Urothelium cell line (cell line): ENCODE measurements at regions not wholly inside any gene's neighbourhood (a gene's known extent, or its start where the extent isn't known, plus 50 kb on each side); places are given as distances from the start of the nearest gene placed in this dataset.
"Not testable (repeated sequence)": the region's sequence is repeated elsewhere in the genome, so short reads cannot be mapped to it uniquely, and the experiment has no call there.

Experiments
- DNase-seq: peaks from one replicate; pipeline ENCODE4 v3.0.0; 2011; ENCODE audit warnings: low spot score, mixed read lengths
- FAIRE-seq: peaks from 2 replicates; lab custom pipeline; 2011; peaks lifted over from hg19 to GRCh38; lab: Jason Lieb, UNC

- FAIRE-seq, result no peak
- no peak for DNase-seq
These were observed 1443.3 kb downstream of the RAPGEF2 start for GRCh38 chr4:160546201-160546600.

GRCh38 chr4:160549951-160550519 is 1447.2 kb downstream of the RAPGEF2 start:
- DNase-seq, FAIRE-seq: not testable (repeated sequence)

- FAIRE-seq, result no peak
These were observed 1459.8 kb downstream of the RAPGEF2 start for GRCh38 chr4:160562661-160563060.

GRCh38 chr4:160563552-160564282 is 1460.8 kb downstream of the RAPGEF2 start:
- DNase-seq (no peak), FAIRE-seq (no peak)

More at GRCh38 chr4:160562661-160563060, 1459.8 kb downstream of the RAPGEF2 start:
- no peak for DNase-seq

- DNase-seq (no peak), FAIRE-seq (no peak)
These were observed 1464.8 kb downstream of the RAPGEF2 start for GRCh38 chr4:160567634-160568033.

GRCh38 chr4:160570271-160570670 is 1467.4 kb downstream of the RAPGEF2 start:
- FAIRE-seq (no peak), DNase-seq (no peak)

GRCh38 chr4:160574272-160574671 is 1471.4 kb downstream of the RAPGEF2 start:
- FAIRE-seq, DNase-seq: not testable (repeated sequence)

- DNase-seq (no peak), FAIRE-seq (no peak)
These were observed 1477.7 kb downstream of the RAPGEF2 start for GRCh38 chr4:160580581-160580980.

GRCh38 chr4:160592258-160592657 is 1489.4 kb downstream of the RAPGEF2 start:
- FAIRE-seq, result no peak

GRCh38 chr4:160595646-160596045 is 1492.8 kb downstream of the RAPGEF2 start:
- DNase-seq (no peak), FAIRE-seq (no peak)

More at GRCh38 chr4:160592258-160592657, 1489.4 kb downstream of the RAPGEF2 start:
- no peak for DNase-seq

- DNase-seq, result no peak
- FAIRE-seq, result no peak
These were observed 1501.7 kb downstream of the RAPGEF2 start for GRCh38 chr4:160604541-160604940.

- no peak for FAIRE-seq
These were observed 1508.3 kb downstream of the RAPGEF2 start for GRCh38 chr4:160611181-160611580.

GRCh38 chr4:160631044-160631443 is 1528.2 kb downstream of the RAPGEF2 start:
- DNase-seq (no peak), FAIRE-seq (no peak)

More at GRCh38 chr4:160611181-160611580, 1508.3 kb downstream of the RAPGEF2 start:
- DNase-seq, result no peak

- FAIRE-seq (no peak), DNase-seq (no peak)
These were observed 1511.0 kb downstream of the FSTL5 start for GRCh38 chr4:160652790-160653189.

GRCh38 chr4:160675550-160675949 is 1488.2 kb downstream of the FSTL5 start:
- DNase-seq, result no peak
- no peak for FAIRE-seq

- DNase-seq, result no peak
- FAIRE-seq, result no peak
These were observed 1478.1 kb downstream of the FSTL5 start for GRCh38 chr4:160685729-160686128.

- FAIRE-seq, result no peak
- no peak for DNase-seq
These were observed 1462.1 kb downstream of the FSTL5 start for GRCh38 chr4:160701671-160702070.

GRCh38 chr4:160709026-160709425 is 1454.8 kb downstream of the FSTL5 start:
- FAIRE-seq (no peak), DNase-seq (no peak)

- DNase-seq (no peak), FAIRE-seq (no peak)
These were observed 1454.3 kb downstream of the FSTL5 start for GRCh38 chr4:160709546-160709945.

- DNase-seq, result no peak
- FAIRE-seq, result no peak
These were observed 1447.2 kb downstream of the FSTL5 start for GRCh38 chr4:160716551-160716950.

- FAIRE-seq (no peak), DNase-seq (no peak)
These were observed 1446.0 kb downstream of the FSTL5 start for GRCh38 chr4:160717848-160718247.

GRCh38 chr4:160724063-160724462 is 1439.7 kb downstream of the FSTL5 start:
- no peak for FAIRE-seq

More at GRCh38 chr4:160724063-160724462, 1439.7 kb downstream of the FSTL5 start:
- DNase-seq, result no peak
